ENCODE measurements at regions not wholly inside any gene's neighbourhood (a gene's known extent, or its start where the extent isn't known, plus 50 kb on each side); places are given as distances from the start of the nearest gene placed in this dataset.

DNA sequence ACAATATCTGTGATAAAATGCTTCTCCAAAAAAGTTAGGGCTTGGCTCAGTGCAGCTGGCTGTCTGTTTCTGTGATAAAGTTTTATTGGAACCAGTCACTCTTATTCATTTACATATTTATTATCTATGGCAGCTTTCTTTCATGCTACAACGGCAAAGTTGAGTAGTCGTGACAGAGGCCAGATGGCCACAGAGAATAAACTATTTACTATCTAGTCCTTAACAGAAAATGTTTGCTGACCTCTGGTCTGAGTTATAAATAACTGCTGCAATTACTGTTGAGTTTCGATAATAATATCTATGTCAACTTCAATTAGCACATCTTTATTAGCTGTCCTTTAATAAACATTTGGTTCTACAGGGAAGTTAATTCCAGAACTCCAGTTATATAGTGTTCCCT is 180.2 kb upstream of the RUNX1 start:
- no peak for TF ChIP-seq POLR2A (IDR thresholded peaks at IDR 0.05)
- TF ChIP-seq, protein P1, sequence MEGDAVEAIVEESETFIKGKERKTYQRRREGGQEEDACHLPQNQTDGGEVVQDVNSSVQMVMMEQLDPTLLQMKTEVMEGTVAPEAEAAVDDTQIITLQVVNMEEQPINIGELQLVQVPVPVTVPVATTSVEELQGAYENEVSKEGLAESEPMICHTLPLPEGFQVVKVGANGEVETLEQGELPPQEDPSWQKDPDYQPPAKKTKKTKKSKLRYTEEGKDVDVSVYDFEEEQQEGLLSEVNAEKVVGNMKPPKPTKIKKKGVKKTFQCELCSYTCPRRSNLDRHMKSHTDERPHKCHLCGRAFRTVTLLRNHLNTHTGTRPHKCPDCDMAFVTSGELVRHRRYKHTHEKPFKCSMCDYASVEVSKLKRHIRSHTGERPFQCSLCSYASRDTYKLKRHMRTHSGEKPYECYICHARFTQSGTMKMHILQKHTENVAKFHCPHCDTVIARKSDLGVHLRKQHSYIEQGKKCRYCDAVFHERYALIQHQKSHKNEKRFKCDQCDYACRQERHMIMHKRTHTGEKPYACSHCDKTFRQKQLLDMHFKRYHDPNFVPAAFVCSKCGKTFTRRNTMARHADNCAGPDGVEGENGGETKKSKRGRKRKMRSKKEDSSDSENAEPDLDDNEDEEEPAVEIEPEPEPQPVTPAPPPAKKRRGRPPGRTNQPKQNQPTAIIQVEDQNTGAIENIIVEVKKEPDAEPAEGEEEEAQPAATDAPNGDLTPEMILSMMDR (IDR thresholded peaks at IDR 0.05): no peak

All from heart left ventricle (tissue), 13 donors.